Islet of Langerhans (tissue), 1 donor: ENCODE measurements at regions not wholly inside any gene's neighbourhood (a gene's known extent, or its start where the extent isn't known, plus 50 kb on each side); places are given as distances from the start of the nearest gene placed in this dataset.
"Not testable (repeated sequence)": the region's sequence is repeated elsewhere in the genome, so short reads cannot be mapped to it uniquely, and the experiment has no call there.

Experiments
- FAIRE-seq: peaks from one replicate; lab custom pipeline; 2011; peaks lifted over from hg19 to GRCh38; lab: Jason Lieb, UNC

DNA sequence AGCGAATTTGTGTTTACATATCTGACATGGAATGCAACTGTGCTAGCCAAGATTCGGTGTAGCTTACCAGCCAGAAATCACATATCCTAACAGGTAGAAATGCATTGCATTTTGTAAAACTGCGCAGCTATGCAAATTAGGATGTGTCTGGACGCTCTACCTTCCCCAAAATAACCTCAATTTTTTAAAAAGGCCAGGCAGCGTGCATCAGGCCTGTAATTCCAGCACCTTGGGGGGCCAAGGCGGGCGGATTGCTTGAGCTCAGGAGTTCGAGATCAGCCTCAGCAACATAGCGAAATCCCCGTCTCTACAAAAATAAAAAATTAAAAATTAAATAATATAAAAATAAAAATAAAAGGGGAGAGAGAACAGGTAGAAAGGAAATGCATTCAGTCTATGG, 305.0 kb downstream of the TYW1 start:
- no peak for FAIRE-seq

DNA sequence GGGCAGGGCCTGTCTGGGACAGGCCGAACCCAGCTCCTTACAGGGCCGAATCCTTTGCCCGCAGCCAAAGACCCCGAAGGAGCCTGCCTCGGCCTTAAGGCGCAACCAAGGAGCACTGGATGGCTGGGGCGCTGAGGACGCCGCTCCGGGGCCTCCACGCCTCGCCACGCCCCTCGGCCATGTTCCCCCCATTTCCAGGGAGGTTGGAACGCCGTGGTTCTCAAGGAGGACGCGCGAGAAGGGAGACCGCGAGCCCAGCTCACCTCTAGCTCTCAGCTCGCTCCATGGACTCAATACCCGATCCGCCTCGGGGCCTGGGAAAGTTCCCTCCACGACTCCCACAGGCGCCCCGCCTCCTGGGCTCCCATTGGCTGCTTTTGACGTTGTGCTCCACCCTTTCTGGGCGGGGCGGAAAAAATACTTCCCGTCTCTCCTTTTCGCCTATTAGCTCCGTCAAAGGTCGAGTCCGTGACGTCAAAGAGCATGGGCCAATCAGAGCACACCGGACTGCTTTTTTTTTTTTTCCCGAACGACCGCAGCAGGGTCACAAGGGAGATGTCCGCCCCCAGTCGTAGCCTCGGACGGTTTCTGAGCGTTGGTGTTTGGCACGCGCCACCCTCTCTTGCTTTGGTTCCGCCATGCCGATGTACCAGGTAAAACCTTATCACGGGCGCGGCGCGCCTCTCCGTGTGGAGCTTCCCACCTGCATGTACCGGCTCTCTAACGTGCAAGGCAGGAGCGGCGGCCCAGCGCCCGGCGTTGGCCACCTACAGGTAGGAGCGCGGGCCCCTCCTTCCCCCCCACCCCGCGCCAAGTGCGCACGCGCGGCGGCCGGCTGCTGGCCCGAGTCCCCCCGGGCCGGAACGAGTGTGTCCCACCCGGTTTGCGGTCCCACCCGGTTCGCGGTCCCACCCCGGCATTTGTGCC, 305.7 kb downstream of the TYW1 start:
- FAIRE-seq: peak; percentile 84

DNA sequence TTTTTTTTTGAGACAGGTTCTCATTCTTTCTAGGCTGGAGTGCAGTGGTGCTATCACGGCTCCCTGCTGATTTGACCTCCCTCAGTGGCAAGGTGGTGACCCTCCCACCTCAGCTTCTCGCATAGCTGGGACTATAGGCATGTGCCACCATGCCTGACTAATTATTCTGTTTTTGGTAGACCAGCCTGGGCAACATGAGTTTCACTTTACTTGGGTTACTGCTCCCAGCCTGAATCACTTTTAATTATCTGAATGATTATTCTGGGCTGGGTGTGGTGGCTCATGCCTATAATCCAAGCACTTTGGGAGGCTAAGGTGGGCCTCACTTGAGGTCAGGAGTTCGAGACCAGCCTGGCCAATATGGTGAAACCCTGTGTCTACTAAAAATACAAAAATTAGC, 308.2 kb downstream of the TYW1 start:
- not testable (repeated sequence) for FAIRE-seq

DNA sequence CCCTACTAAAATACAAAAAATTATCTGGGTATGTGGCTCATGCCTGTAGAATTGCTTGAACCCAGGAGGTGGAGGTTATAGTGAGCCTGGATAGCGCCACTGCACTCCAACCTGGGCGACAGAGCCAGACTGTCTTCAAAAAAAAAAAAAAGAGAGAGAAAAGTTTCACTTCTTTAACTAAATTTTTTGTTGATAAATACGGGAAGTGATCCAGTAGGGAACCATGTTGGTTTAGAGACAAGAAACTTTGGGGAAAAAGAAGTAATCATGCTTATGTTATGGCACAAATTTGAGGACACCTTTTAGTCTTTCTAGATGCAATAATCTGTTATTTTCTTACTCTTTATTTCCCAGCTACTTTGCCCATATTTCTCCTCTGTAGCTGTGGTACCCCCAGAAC, 309.7 kb downstream of the TYW1 start:
- FAIRE-seq: no peak

- FAIRE-seq: no peak
Observed at GRCh38 chr7:67309764-67310549, 313.3 kb downstream of the TYW1 start.

- no peak for FAIRE-seq
Observed at GRCh38 chr7:67311901-67312300, 315.3 kb downstream of the TYW1 start.

DNA sequence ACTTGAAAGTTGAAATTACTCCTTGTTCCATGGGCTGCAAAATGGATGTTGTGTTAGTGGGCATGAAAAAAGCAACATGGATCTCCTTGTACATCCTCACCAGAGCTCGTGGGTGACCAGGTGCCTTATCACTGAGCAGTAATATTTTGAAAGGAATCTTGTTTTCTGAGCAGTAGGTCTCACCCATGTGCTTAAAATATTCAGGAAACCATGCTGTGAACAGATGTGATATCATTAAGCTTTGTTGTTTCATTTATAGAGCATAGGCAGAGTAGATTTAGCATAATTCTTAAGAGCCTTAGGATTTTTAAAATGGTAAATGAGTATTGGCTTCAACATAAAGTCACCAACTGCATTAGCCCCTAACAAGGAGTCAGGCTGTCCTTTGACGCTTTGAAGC, 316.6 kb downstream of the TYW1 start:
- FAIRE-seq: no peak

DNA sequence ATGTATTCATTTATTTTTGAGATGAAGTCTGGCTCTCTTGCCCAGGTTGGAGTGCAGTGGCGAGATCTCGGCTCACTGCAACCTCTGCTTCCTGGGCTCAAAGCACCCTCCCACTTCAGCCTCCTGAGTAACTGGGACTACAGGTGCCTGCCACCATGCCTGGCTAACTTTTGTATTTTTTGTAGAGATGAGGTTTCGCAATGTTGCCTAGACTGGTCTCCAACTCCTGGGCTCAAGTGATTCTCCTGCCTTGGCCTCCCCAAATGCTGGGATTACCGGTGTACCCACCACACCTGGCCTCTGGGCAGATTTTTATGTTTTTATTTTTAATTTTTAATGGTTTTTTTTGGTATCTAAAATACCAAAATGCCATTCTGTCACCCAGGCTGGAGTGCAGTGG, 320.3 kb downstream of the TYW1 start:
- FAIRE-seq: not testable (repeated sequence)

- FAIRE-seq: not testable (repeated sequence)
Observed at GRCh38 chr7:67328257-67328656, 331.6 kb downstream of the TYW1 start.

- peak; percentile 65 for FAIRE-seq
Observed at GRCh38 chr7:67335165-67335564, 338.5 kb downstream of the TYW1 start.

- not testable (repeated sequence) for FAIRE-seq
Observed at GRCh38 chr7:67335663-67336062, 339.0 kb downstream of the TYW1 start.

DNA sequence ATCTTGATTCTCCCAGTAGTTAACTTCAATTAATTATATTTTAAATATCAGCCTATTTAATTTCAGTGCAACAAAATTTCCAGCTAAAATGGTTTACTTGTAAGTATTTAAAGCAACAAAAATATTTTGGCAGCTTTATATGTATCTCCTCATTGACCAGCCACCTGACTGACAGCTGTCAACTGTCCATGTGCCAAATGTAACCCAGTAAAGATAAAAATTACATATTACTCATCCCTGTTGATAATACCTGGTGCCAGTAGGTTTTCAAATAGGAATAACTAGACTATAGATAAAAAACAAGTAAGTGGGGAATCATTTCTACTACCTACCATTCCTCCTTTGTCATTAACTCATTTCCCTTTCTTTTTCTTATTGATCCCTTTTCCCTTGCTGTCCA, 341.9 kb downstream of the TYW1 start:
- not testable (repeated sequence) for FAIRE-seq

DNA sequence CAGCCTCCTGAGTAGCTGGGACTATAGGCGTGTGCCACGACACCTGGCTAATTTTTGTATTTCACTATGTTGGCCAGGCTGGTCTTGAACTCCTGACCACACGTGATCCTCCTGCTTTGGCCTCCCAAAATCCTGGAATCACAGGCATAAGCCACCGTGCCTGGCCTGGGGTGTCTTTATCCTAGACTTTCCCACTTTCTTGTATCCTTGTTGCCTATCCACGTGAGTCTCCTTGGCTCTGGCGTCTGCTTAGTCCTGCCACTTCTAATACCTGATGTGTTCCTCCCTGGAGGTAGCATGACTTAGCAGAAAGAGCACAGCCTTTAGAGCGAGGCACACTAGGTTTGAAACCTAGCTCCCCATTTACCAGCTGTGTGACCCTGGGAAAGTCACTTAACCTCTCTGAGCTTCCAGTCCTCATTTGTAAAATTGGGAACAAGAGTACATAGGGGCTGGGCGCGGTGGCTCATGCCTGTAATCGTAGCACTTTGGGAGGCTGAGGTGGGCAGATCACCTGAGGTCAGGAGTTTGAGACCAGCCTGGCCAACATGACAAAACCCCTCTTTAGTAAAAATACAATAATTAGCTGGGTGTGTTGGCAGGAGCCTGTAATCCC, 344.6 kb downstream of the TYW1 start:
- FAIRE-seq: no peak

- no peak for FAIRE-seq
Observed at GRCh38 chr7:67343114-67343513, 346.5 kb downstream of the TYW1 start.

GRCh38 chr7:67343572-67343971, 346.9 kb downstream of the TYW1 start:
- no peak for FAIRE-seq

DNA sequence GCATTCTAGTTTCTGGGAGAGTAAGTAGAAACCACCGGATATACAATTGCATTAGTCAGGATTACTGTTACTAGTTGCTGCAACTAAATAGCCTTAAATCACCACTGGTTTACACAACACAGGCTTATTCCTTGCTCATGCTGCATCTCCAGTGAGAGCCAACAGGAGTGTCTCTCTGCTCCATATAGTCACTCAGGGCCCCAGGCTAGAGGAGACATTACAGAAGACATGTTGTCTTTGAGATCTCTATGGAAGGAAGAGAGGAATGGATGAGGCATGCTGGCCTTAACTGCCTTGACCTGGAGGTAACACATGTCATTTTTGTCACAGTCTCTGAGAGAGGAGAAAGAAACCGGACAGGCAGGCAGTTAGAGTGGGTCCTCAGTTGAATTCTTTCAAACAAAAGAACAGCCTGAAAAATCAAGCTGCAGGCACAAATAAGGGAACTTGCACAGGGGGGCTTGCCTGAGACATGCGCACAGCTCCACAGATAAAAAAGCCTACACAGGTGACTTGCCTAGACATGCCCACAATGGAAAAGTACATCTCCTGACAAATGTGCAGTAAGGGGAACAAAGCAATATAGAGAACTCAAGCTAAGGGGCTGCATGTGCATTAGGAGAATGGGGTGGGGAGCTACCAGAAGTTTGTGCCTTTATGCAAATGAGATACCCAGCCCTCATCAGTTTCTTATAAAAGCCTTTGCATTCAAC, 348.0 kb downstream of the TYW1 start:
- no peak for FAIRE-seq

GRCh38 chr7:67346126-67346525, 349.5 kb downstream of the TYW1 start:
- FAIRE-seq: no peak

DNA sequence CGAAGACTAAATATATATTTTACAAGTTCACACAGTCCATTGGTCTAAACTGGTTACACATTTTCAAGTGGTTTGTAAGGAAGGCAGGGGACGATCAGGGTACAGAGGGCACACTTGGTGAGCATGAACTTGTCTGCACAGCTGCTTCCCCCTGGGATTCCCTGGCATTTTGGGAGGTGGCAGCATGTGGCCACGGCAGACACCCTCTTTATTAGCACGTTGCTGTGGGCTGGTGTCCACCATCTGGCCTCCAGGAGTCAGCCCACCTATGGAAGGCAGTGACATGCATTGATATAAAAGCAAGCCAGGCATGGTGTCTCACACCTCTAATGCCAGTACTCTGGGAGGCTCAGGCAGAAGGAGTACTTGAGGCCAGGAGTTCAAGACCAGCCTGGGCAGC, 350.2 kb downstream of the TYW1 start:
- FAIRE-seq: no peak

- no peak for FAIRE-seq
Observed at GRCh38 chr7:67348171-67348570, 351.5 kb downstream of the TYW1 start.

- not testable (repeated sequence) for FAIRE-seq
Observed at GRCh38 chr7:67357653-67358052, 361.0 kb downstream of the TYW1 start.

GRCh38 chr7:67358316-67358715, 361.7 kb downstream of the TYW1 start:
- FAIRE-seq: not testable (repeated sequence)

DNA sequence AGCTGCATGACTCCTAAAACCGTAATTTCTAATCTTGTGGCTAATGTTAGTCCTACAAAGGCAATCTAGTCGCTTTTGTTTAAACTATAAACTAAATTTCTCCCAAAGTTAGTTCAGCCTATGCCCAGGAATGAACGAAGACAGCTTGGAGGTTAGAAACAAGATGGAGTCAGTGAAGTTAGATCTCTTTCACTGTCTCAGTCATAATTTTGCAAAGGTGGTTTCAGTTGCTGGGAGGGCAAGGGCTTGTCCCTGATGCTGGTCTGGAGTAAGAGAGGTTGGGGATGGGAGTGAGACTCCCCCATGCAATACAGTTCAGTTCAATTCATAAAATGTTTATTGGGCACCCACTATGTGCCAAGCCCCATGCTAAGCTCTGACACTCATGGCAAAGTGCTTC, 362.1 kb downstream of the TYW1 start:
- FAIRE-seq: not testable (repeated sequence)
